Lower leg skin (tissue), 4 donors: ENCODE measurements at regions not wholly inside any gene's neighbourhood (a gene's known extent, or its start where the extent isn't known, plus 50 kb on each side); places are given as distances from the start of the nearest gene placed in this dataset.

Source experiments
- DNase-seq, 2 donors: peaks; one replicate each; pipeline ENCODE4 v3.0.0-alpha.2; 2019; ENCODE audit warnings: low spot score in 2 of 2
- H3K4me3 ChIP-seq: fragments of 200-600 bp; sonication (generic); 2 replicates; pipeline ENCODE4 v1.5.1; 2017; ENCODE audit warnings: mild to moderate bottlenecking, low read depth; ENCODE audit not compliant: poor library complexity, severe bottlenecking
- POLR2A ChIP-seq, 2 donors: fragments of 450-650 bp; IDR thresholded peaks; one replicate each; pipeline ENCODE4 v1.6.1; 2016 to 2017; ENCODE audit warnings: antibody characterized with exemption in 2 of 2, mild to moderate bottlenecking in 1 of 2, moderate library complexity in 1 of 2
- WGBS, 2 donors: methylation state at CpG; one replicate each; pipeline ENCODE4 v1.1.5; 2018; 5-methylcytosine and 5-hydroxymethylcytosine counted together
- intact Hi-C: fragments of 100-400 bp; cut with DNase I; formaldehyde crosslinking; loops from one replicate; pipeline ENCODE4 v1.15.0; 2023; ENCODE audit warnings: low total_unique reads
- TF ChIP-seq, protein P1 (sequence below), 3 donors: fragments of 450-650 bp; IDR thresholded peaks; one replicate each; pipeline ENCODE4 v1.5.1; 2016; ENCODE audit warnings: antibody characterized with exemption in 3 of 3, mild to moderate bottlenecking in 3 of 3, moderate library complexity in 2 of 3

DNA sequence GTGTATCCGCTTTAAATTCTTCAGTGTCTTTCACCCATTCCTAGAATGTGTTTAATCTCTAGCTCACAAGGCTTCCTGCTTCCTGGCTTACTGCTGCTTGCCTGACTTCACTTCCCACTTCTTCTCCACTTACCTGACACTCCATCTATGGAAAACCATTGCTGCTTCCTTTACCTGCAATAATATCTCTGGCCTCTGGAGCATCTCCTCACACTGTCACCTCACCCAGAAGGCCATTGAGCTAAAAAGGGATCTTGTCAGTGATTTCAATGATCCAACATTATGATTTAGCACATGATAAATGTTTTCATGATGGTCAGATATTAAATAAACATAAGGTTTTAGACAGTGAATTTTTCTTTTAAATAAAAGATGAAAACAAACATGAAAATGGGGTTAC lies 281.1 kb downstream of the MRPS30 start:
- DNase-seq, result no peak
- TF ChIP-seq, protein P1, sequence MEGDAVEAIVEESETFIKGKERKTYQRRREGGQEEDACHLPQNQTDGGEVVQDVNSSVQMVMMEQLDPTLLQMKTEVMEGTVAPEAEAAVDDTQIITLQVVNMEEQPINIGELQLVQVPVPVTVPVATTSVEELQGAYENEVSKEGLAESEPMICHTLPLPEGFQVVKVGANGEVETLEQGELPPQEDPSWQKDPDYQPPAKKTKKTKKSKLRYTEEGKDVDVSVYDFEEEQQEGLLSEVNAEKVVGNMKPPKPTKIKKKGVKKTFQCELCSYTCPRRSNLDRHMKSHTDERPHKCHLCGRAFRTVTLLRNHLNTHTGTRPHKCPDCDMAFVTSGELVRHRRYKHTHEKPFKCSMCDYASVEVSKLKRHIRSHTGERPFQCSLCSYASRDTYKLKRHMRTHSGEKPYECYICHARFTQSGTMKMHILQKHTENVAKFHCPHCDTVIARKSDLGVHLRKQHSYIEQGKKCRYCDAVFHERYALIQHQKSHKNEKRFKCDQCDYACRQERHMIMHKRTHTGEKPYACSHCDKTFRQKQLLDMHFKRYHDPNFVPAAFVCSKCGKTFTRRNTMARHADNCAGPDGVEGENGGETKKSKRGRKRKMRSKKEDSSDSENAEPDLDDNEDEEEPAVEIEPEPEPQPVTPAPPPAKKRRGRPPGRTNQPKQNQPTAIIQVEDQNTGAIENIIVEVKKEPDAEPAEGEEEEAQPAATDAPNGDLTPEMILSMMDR (IDR thresholded peaks at IDR 0.05), result no peak
- no peak for TF ChIP-seq POLR2A (IDR thresholded peaks at IDR 0.05)
- H3K4me3 ChIP-seq, result no peak overlapping the region
- intact Hi-C loops, result no loop called here
- 91 to 96% methylated on average over 1 of the region's 1 CpG for WGBS, 2 donors

DNA sequence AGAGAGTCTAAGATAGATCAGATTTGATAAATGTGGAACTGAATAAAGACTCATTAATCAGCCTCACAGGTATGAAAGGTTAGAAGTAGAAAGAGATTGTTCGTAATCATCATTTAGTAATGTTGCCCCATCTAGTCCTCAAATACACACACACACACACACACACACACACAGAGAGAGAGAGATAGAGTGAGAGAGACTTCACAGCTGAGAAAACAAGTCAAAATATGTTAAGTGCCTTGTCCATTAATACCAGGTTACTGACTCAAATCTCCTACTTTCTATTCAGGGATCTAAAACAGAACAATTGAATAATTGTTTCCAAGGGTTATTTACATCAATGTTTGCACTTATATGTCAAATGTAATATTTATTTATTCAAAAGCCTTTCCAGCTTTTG lies 284.6 kb downstream of the MRPS30 start:
- H3K4me3 ChIP-seq, result no peak overlapping the region
- no peak for TF ChIP-seq POLR2A (IDR thresholded peaks at IDR 0.05)
- TF ChIP-seq, protein P1 (IDR thresholded peaks at IDR 0.05), result no peak
- WGBS, 2 donors, result 85 to 88% methylated on average over 1 of the region's 1 CpG
- DNase-seq, result no peak
- intact Hi-C loops, result no loop called here

DNA sequence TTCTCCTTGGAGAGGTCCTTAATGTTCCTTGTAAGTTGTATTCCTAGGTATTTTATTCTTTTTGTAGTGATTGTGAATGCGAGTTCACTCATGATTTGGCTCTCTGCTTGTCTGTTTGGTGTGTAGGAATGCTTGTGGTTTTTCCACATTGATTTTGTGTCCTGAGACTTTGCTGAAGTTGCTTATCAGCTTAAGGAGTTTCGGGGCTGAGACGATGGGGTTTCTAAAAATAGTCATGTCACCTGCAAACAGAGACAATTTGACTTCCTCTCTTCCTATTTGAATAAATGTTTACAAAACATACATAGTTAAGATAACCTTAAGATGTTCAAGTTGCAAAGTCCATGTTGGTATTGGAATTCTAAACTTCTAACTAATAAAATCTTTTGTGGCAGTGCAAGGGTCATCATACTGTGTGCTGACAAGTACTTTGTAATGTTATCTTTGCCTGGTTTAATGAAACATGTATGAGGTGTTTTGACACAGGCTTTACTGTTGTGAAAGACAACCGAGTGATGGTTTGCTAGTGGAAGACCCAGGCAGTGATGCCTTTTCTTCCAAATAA lies 286.2 kb downstream of the MRPS30 start:
- 65 to 67% methylated on average over 4 of the region's 4 CpGs for WGBS, 2 donors
- intact Hi-C loops, result no loop called here
- no peak for TF ChIP-seq POLR2A (IDR thresholded peaks at IDR 0.05)
- TF ChIP-seq, protein P1 (IDR thresholded peaks at IDR 0.05), result no peak
- no peak for DNase-seq
- H3K4me3 ChIP-seq, result no peak overlapping the region

DNA sequence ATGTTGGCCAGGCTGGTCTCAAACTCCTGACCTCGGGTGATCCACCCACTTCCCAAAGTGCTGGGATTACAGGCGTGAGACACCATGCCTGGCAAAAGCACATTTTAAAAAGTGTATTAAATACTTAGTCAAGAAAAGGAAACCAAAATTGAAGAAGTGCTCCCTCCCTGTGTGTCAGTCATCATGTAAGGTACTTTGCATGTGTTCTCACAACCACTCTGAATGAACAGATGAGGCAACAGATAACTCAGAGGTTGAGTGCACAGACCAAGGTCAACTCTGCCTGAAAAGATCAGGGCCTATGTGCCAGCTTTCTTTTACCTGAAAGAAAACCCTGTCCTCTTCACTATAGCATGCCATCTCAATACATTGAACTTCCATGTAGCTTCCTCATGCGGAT lies 289.7 kb downstream of the MRPS30 start:
- TF ChIP-seq POLR2A (IDR thresholded peaks at IDR 0.05), result no peak
- TF ChIP-seq, protein P1 (IDR thresholded peaks at IDR 0.05), result no peak
- DNase-seq, result no peak
- intact Hi-C loops, result no loop called here
- H3K4me3 ChIP-seq, result no peak overlapping the region
- 82 to 87% methylated on average over 3 of the region's 3 CpGs for whole genome bisulfite sequencing, 2 donors

DNA sequence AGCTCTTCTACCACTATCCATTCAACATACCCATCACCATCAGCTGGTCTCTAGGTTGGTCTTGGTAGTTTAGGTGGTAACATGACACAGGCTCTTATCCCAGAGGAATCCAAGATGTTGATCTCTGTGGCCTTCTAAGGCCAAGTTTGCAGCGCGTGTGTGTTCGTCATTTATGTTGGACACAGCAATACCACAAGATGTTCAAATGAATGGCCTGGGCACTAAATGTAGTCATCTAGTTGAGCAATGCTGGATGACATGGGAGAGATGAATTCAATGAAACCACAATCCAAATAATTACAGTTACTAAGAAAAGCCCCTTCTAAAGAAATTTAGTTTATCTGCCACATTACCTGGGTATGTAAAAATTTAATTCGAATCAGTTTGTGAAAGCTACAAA lies 292.4 kb downstream of the MRPS30 start:
- DNase-seq, result no peak
- TF ChIP-seq, protein P1 (IDR thresholded peaks at IDR 0.05), result no peak
- no peak for TF ChIP-seq POLR2A (IDR thresholded peaks at IDR 0.05)
- H3K4me3 ChIP-seq, result no peak overlapping the region
- WGBS, 2 donors, result 94 to 99% methylated on average over 4 of the region's 4 CpGs
- intact Hi-C loops, result no loop called here

DNA sequence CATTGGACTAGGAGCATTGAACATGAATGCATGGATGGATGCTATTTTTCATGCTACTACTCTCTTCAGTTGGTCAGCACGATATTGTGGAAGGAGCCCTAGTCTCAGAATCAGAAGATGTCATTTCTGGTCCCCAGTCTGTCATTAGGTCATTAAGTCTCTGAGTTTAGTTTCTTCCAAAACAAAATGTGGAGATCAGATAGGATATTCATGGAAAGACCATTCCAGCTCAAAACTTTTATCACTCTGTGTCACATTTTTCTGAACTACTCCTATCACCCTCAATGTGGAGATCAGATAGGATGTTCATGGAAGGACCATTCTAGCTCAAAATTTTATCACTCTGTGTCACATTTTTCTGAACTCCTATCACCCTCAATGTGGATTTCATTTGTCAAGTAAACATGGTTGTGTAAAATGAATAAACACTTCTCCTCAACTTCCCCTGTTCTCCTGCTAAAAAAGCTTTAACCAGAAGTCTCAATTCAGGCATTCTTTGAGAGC lies 296.8 kb downstream of the MRPS30 start:
- no peak overlapping the region for H3K4me3 ChIP-seq
- WGBS, 2 donors, result 79 to 81% methylated on average over 1 of the region's 1 CpG
- TF ChIP-seq, protein P1 (IDR thresholded peaks at IDR 0.05), result no peak
- no peak for TF ChIP-seq POLR2A (IDR thresholded peaks at IDR 0.05)
- intact Hi-C loops, result no loop called here
- no peak for DNase-seq
